ENCODE measurements at regions not wholly inside any gene's neighbourhood (a gene's known extent, or its start where the extent isn't known, plus 50 kb on each side); places are given as distances from the start of the nearest gene placed in this dataset.
"Not testable (repeated sequence)": the region's sequence is repeated elsewhere in the genome, so short reads cannot be mapped to it uniquely, and the experiment has no call there.

GRCh38 chr2:55124682-55125081 is 74.4 kb upstream of the RTN4 start:
- POLR2A ChIA-PET; H3K4me3 ChIP-seq (ENCODE audit: low read depth, low read length); H3K9me3 ChIP-seq (ENCODE audit: control insufficient read depth, insufficient read depth, low read depth, low read length); H3K27ac ChIP-seq (ENCODE audit: extremely low read depth, low read depth, low read length); H3K36me3 ChIP-seq (ENCODE audit: control insufficient read depth in 2 of 2, insufficient read depth in 1 of 2, low read length in 2 of 2); H3K4me1 ChIP-seq (ENCODE audit: control insufficient read depth, insufficient read depth, low read length); CTCF ChIA-PET: not testable (repeated sequence)

- Histone ChIP-seq H3K9me3 (ENCODE audit: control insufficient read depth, insufficient read depth, low read depth, low read length) (no peaks in the 10 kb centered on the region), H3K27ac (ENCODE audit: extremely low read depth, low read depth, low read length) (no peak overlapping the region), H3K36me3 (ENCODE audit: control insufficient read depth in 2 of 2, insufficient read depth in 1 of 2, low read length in 2 of 2) (no peaks in the 10 kb centered on the region), H3K4me1 (ENCODE audit: control insufficient read depth, insufficient read depth, low read length) (peaks cover 7% of the 10 kb centered on the region; the same call in 1 of the 2 replicates), H3K4me3 (ENCODE audit: low read depth, low read length) (no peak overlapping the region)
- no peak for TF ChIP-seq ZNF19 (tag by site-specific recombination; IDR thresholded peaks at IDR 0.05; ENCODE audit: low read depth)
- no peak for TF ChIP-seq ZNF221 (tag by site-specific recombination; IDR thresholded peaks at IDR 0.05; ENCODE audit: borderline replicate concordance)
- TF ChIP-seq ZNF660 (tag by site-specific recombination; IDR thresholded peaks at IDR 0.05): no peak
- no peak for TF ChIP-seq HOXC10 (CRISPR knock-in tag; IDR thresholded peaks at IDR 0.05)
- no peak for TF ChIP-seq ZNF280D (tag by site-specific recombination; IDR thresholded peaks at IDR 0.05)
- no peak for TF ChIP-seq ZNF175 (tag by site-specific recombination; IDR thresholded peaks at IDR 0.05)
- no peak for TF ChIP-seq PRDM10 (tag by site-specific recombination; IDR thresholded peaks at IDR 0.05)
- TF ChIP-seq ZBTB49 (tag by site-specific recombination; IDR thresholded peaks at IDR 0.05; ENCODE audit: low read depth): no peak
- no peak for TF ChIP-seq BCL11B (tag by site-specific recombination; IDR thresholded peaks at IDR 0.05; ENCODE audit: low read depth)
- no peak for TF ChIP-seq ZNF416 (tag by site-specific recombination; IDR thresholded peaks at IDR 0.05)
- no peak for TF ChIP-seq ZNF76 (tag by site-specific recombination; IDR thresholded peaks at IDR 0.05; ENCODE audit: borderline replicate concordance, low read depth)
- TF ChIP-seq ZSCAN30 (tag by site-specific recombination; IDR thresholded peaks at IDR 0.05): no peak
- no peak for TF ChIP-seq ZNF843 (tag by site-specific recombination; IDR thresholded peaks at IDR 0.05)
- no peak for TF ChIP-seq ZNF585B (tag by site-specific recombination; IDR thresholded peaks at IDR 0.05)
- TF ChIP-seq ZNF747 (tag by site-specific recombination; IDR thresholded peaks at IDR 0.05): no peak
- no peak for TF ChIP-seq ZNF26 (tag by site-specific recombination; IDR thresholded peaks at IDR 0.05)
- ChIA-PET CTCF (no interaction called here), POLR2A (no interaction called here)
Observed at GRCh38 chr2:55123851-55124269, 73.6 kb upstream of the RTN4 start.

Data from HEK293 (cell line).